NCI-H1105 treated with DMSO at 0.1 percent for 48 hours (cell line): ENCODE measurements at regions not wholly inside any gene's neighbourhood (a gene's known extent, or its start where the extent isn't known, plus 50 kb on each side); places are given as distances from the start of the nearest gene placed in this dataset.
"Not testable (repeated sequence)": the region's sequence is repeated elsewhere in the genome, so short reads cannot be mapped to it uniquely, and the experiment has no call there.

Experiments used
- DNase-seq: peaks from one replicate; lab custom pipeline; 2025; lab: John Stamatoyannopoulos, UW

- no peak for DNase-seq
Measured at GRCh38 chr4:86481440-86481839, 112.7 kb upstream of the PTPN13 start.

GRCh38 chr4:86482306-86483172, 111.6 kb upstream of the PTPN13 start:
- no peak for DNase-seq

GRCh38 chr4:86483173-86483490, 111.0 kb upstream of the PTPN13 start:
- DNase-seq: no peak

GRCh38 chr4:86483773-86484172, 110.3 kb upstream of the PTPN13 start:
- DNase-seq: no peak

- DNase-seq: no peak
Measured at GRCh38 chr4:86484241-86484640, 109.9 kb upstream of the PTPN13 start.

- no peak for DNase-seq
Measured at GRCh38 chr4:86487738-86488348, 106.3 kb upstream of the PTPN13 start.

GRCh38 chr4:86493460-86493859, 100.7 kb upstream of the PTPN13 start:
- no peak for DNase-seq

GRCh38 chr4:86496094-86497080, 97.7 kb upstream of the PTPN13 start:
- peak; percentile 20 for DNase-seq

GRCh38 chr4:86497131-86497530, 97.0 kb upstream of the PTPN13 start:
- DNase-seq: no peak

GRCh38 chr4:86497980-86498862, 95.9 kb upstream of the PTPN13 start:
- peak; percentile 56 for DNase-seq

GRCh38 chr4:86498863-86499166, 95.3 kb upstream of the PTPN13 start:
- DNase-seq: no peak

GRCh38 chr4:86500527-86500926, 93.6 kb upstream of the PTPN13 start:
- no peak for DNase-seq

GRCh38 chr4:86502081-86502480, 92.0 kb upstream of the PTPN13 start:
- no peak for DNase-seq

- DNase-seq: no peak
Measured at GRCh38 chr4:86506591-86506990, 87.5 kb upstream of the PTPN13 start.

- DNase-seq: no peak
Measured at GRCh38 chr4:86508436-86508835, 85.7 kb upstream of the PTPN13 start.

- no peak for DNase-seq
Measured at GRCh38 chr4:86511590-86511989, 82.5 kb upstream of the PTPN13 start.

GRCh38 chr4:86512631-86513030, 81.5 kb upstream of the PTPN13 start:
- no peak for DNase-seq

- DNase-seq: not testable (repeated sequence)
Measured at GRCh38 chr4:86515963-86516362, 78.2 kb upstream of the PTPN13 start.

GRCh38 chr4:86521373-86521969, 72.6 kb upstream of the PTPN13 start:
- no peak for DNase-seq

- no peak for DNase-seq
Measured at GRCh38 chr4:86522349-86522748, 71.8 kb upstream of the PTPN13 start.

- DNase-seq: no peak
Measured at GRCh38 chr4:86523333-86523732, 70.8 kb upstream of the PTPN13 start.
